Choroid plexus epithelial cell (primary cell): ENCODE measurements at regions not wholly inside any gene's neighbourhood (a gene's known extent, or its start where the extent isn't known, plus 50 kb on each side); places are given as distances from the start of the nearest gene placed in this dataset.

Source experiments
- DNase-seq: peaks from one replicate; pipeline ENCODE4 v3.0.0-alpha.2; 2010; ENCODE audit warnings: low read depth
- H3K4me3 ChIP-seq: 2 replicates; pipeline ENCODE4 v1.5.1; 2011; ENCODE audit warnings: low read depth, mild to moderate bottlenecking, control low read depth, low read length, moderate library complexity
- CTCF ChIP-seq: conservative IDR thresholded peaks from 2 replicates; pipeline ENCODE4 v1.5.1; 2011; ENCODE audit warnings: low read depth, mild to moderate bottlenecking, control low read depth, inconsistent platforms, low read length, moderate library complexity

- no peak for TF ChIP-seq CTCF
- H3K4me3 ChIP-seq: no peak overlapping the region
- no peak for DNase-seq
These were observed 397.6 kb downstream of the RASEF start for GRCh38 chr9:82665324-82665723.

- TF ChIP-seq CTCF: no peak
- no peak for DNase-seq
- H3K4me3 ChIP-seq: no peak overlapping the region
These were observed 394.2 kb downstream of the RASEF start for GRCh38 chr9:82668689-82669199.

- TF ChIP-seq CTCF: no peak
- DNase-seq: no peak
- no peak overlapping the region for H3K4me3 ChIP-seq
These were observed 392.9 kb downstream of the RASEF start for GRCh38 chr9:82670000-82670399.

- no peak for TF ChIP-seq CTCF
- H3K4me3 ChIP-seq: no peak overlapping the region
These were observed 392.2 kb downstream of the RASEF start for GRCh38 chr9:82670726-82671125.

GRCh38 chr9:82673201-82673600 is 389.7 kb downstream of the RASEF start:
- no peak for DNase-seq
- no peak overlapping the region for H3K4me3 ChIP-seq
- no peak for TF ChIP-seq CTCF

More at GRCh38 chr9:82670726-82671125, 392.2 kb downstream of the RASEF start:
- no peak for DNase-seq

DNA sequence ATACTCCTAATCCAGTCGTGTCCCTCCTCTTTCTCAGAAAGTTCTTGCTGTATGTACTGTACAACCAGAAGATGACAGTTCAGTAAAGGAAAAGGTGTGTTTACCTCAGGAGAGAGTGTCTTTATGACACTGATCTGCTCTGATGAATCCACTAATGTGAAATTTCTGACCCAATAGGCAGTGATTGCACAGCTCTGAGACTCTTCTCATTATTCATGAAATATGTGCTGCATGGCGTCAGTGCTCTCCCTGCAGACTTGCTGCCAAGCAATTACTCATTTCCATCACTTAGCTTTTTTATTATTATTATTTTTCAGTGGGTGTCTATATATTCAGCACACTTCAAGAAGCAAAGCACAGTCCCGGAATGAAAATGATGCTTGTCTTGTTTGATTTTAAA is 389.0 kb downstream of the RASEF start:
- TF ChIP-seq CTCF: no peak

GRCh38 chr9:82675102-82675501 is 387.8 kb downstream of the RASEF start:
- no peak for TF ChIP-seq CTCF
- DNase-seq: no peak
- H3K4me3 ChIP-seq: no peak overlapping the region

More for the DNA sequence above, 389.0 kb downstream of the RASEF start:
- no peak overlapping the region for H3K4me3 ChIP-seq
- DNase-seq: no peak
